Muscle layer of duodenum (tissue), 2 donors: ENCODE measurements at regions not wholly inside any gene's neighbourhood (a gene's known extent, or its start where the extent isn't known, plus 50 kb on each side); places are given as distances from the start of the nearest gene placed in this dataset.
"Not testable (repeated sequence)": the region's sequence is repeated elsewhere in the genome, so short reads cannot be mapped to it uniquely, and the experiment has no call there.

Experiments
- H3K27ac ChIP-seq: one replicate; pipeline ENCODE4 v1.7.0; 2013; ENCODE audit warnings: mild to moderate bottlenecking, low read length
- H3K27me3 ChIP-seq: one replicate; pipeline ENCODE4 v1.7.0; 2013; ENCODE audit warnings: low read depth, mild to moderate bottlenecking, control low read depth, low read length
- H3K36me3 ChIP-seq, 2 donors: one replicate each; pipeline ENCODE4 v1.7.0; 2013; ENCODE audit warnings: low read length in 2 of 2, control low read depth in 1 of 2, mild to moderate bottlenecking in 1 of 2; ENCODE audit not compliant: insufficient read depth in 2 of 2, control insufficient read depth in 1 of 2
- H3K4me1 ChIP-seq, 2 donors: one replicate each; pipeline ENCODE4 v1.7.0; 2013; ENCODE audit warnings: low read length in 2 of 2, mild to moderate bottlenecking in 2 of 2, control low read depth in 1 of 2, moderate library complexity in 1 of 2; ENCODE audit not compliant: insufficient read depth in 2 of 2, control insufficient read depth in 1 of 2
- H3K4me3 ChIP-seq, 2 donors: one replicate each; pipeline ENCODE4 v1.7.0; 2013; ENCODE audit warnings: low read length in 2 of 2, low read depth in 1 of 2, mild to moderate bottlenecking in 1 of 2
- H3K9me3 ChIP-seq, 2 donors: one replicate each; pipeline ENCODE4 v1.7.0; 2013; ENCODE audit warnings: low read length in 2 of 2, control low read depth in 1 of 2, mild to moderate bottlenecking in 1 of 2; ENCODE audit not compliant: control insufficient read depth in 1 of 2
- donor health status: healthy.

- Histone ChIP-seq H3K4me3 (no peak overlapping the region), H3K27ac (no peak overlapping the region), H3K4me1 (no peaks in the 10 kb centered on the region), H3K36me3 (no peaks in the 10 kb centered on the region), H3K27me3 (no peaks in the 10 kb centered on the region), H3K9me3 (no peaks in the 10 kb centered on the region)
These were observed 417.0 kb downstream of the METTL4 start for GRCh38 chr18:2154278-2154677.

- H3K4me1 ChIP-seq: no peaks in the 10 kb centered on the region
- no peak overlapping the region for H3K4me3 ChIP-seq
- no peaks in the 10 kb centered on the region for H3K9me3 ChIP-seq
- no peaks in the 10 kb centered on the region for H3K36me3 ChIP-seq
- H3K27ac ChIP-seq: no peak overlapping the region
- H3K27me3 ChIP-seq: no peaks in the 10 kb centered on the region
These were observed 406.4 kb downstream of the METTL4 start for GRCh38 chr18:2164644-2165550.

- not testable (repeated sequence) for H3K27ac ChIP-seq, H3K4me3 ChIP-seq
These were observed 404.4 kb downstream of the METTL4 start for GRCh38 chr18:2166876-2167275.

GRCh38 chr18:2168022-2168421 lies 403.3 kb downstream of the METTL4 start:
- no peaks in the 10 kb centered on the region for H3K9me3 ChIP-seq
- H3K36me3 ChIP-seq: no peaks in the 10 kb centered on the region
- H3K27me3 ChIP-seq: no peaks in the 10 kb centered on the region
- H3K27ac ChIP-seq: no peak overlapping the region
- no peaks in the 10 kb centered on the region for H3K4me1 ChIP-seq
- H3K4me3 ChIP-seq: no peak overlapping the region

More at GRCh38 chr18:2166876-2167275, 404.4 kb downstream of the METTL4 start:
- not testable (repeated sequence) for H3K27me3 ChIP-seq, H3K36me3 ChIP-seq, H3K9me3 ChIP-seq, H3K4me1 ChIP-seq

- no peaks in the 10 kb centered on the region for H3K9me3 ChIP-seq
- H3K4me3 ChIP-seq: no peak overlapping the region
- no peaks in the 10 kb centered on the region for H3K4me1 ChIP-seq
- H3K27me3 ChIP-seq: no peaks in the 10 kb centered on the region
- no peak overlapping the region for H3K27ac ChIP-seq
- no peaks in the 10 kb centered on the region for H3K36me3 ChIP-seq
These were observed 401.6 kb downstream of the METTL4 start for GRCh38 chr18:2169656-2170055.

- Histone ChIP-seq H3K4me1 (no peaks in the 10 kb centered on the region), H3K27me3 (no peaks in the 10 kb centered on the region), H3K36me3 (no peaks in the 10 kb centered on the region), H3K27ac (no peak overlapping the region), H3K9me3 (no peaks in the 10 kb centered on the region), H3K4me3 (no peak overlapping the region)
These were observed 399.3 kb downstream of the METTL4 start for GRCh38 chr18:2171840-2172625.

GRCh38 chr18:2172881-2173280 lies 398.4 kb downstream of the METTL4 start:
- H3K9me3 ChIP-seq: no peaks in the 10 kb centered on the region
- no peak overlapping the region for H3K4me3 ChIP-seq
- H3K27ac ChIP-seq: no peak overlapping the region
- no peaks in the 10 kb centered on the region for H3K27me3 ChIP-seq
- H3K36me3 ChIP-seq: no peaks in the 10 kb centered on the region
- H3K4me1 ChIP-seq: no peaks in the 10 kb centered on the region

GRCh38 chr18:2173486-2173885 lies 397.8 kb downstream of the METTL4 start:
- Histone ChIP-seq H3K27ac (no peak overlapping the region), H3K4me1 (no peaks in the 10 kb centered on the region), H3K27me3 (no peaks in the 10 kb centered on the region), H3K4me3 (no peak overlapping the region), H3K36me3 (no peaks in the 10 kb centered on the region), H3K9me3 (no peaks in the 10 kb centered on the region)

GRCh38 chr18:2178036-2178435 lies 393.3 kb downstream of the METTL4 start:
- H3K4me1 ChIP-seq: no peaks in the 10 kb centered on the region
- no peaks in the 10 kb centered on the region for H3K36me3 ChIP-seq
- no peak overlapping the region for H3K27ac ChIP-seq
- no peaks in the 10 kb centered on the region for H3K27me3 ChIP-seq
- no peak overlapping the region for H3K4me3 ChIP-seq
- H3K9me3 ChIP-seq: no peaks in the 10 kb centered on the region

GRCh38 chr18:2179498-2180183 lies 391.7 kb downstream of the METTL4 start:
- no peaks in the 10 kb centered on the region for H3K36me3 ChIP-seq
- no peaks in the 10 kb centered on the region for H3K9me3 ChIP-seq
- H3K27ac ChIP-seq: no peak overlapping the region
- no peak overlapping the region for H3K4me3 ChIP-seq
- H3K4me1 ChIP-seq: no peaks in the 10 kb centered on the region
- H3K27me3 ChIP-seq: no peaks in the 10 kb centered on the region

- H3K4me1 ChIP-seq: no peaks in the 10 kb centered on the region
- no peak overlapping the region for H3K4me3 ChIP-seq
- no peaks in the 10 kb centered on the region for H3K36me3 ChIP-seq
- H3K27me3 ChIP-seq: no peaks in the 10 kb centered on the region
- H3K9me3 ChIP-seq: no peaks in the 10 kb centered on the region
- no peak overlapping the region for H3K27ac ChIP-seq
These were observed 390.7 kb downstream of the METTL4 start for GRCh38 chr18:2180586-2180985.
